Jurkat, Clone E6-1 (cell line): ENCODE measurements at regions not wholly inside any gene's neighbourhood (a gene's known extent, or its start where the extent isn't known, plus 50 kb on each side); places are given as distances from the start of the nearest gene placed in this dataset.

Source experiments
- DNase-seq: peaks from one replicate; pipeline ENCODE4 v3.0.0-alpha.2; 2011; ENCODE audit warnings: low read depth, low spot score
- H3K4me3 ChIP-seq: 2 replicates; pipeline ENCODE4 v1.5.1; 2011; ENCODE audit warnings: mild to moderate bottlenecking, low read length, control low read depth, moderate library complexity

DNA sequence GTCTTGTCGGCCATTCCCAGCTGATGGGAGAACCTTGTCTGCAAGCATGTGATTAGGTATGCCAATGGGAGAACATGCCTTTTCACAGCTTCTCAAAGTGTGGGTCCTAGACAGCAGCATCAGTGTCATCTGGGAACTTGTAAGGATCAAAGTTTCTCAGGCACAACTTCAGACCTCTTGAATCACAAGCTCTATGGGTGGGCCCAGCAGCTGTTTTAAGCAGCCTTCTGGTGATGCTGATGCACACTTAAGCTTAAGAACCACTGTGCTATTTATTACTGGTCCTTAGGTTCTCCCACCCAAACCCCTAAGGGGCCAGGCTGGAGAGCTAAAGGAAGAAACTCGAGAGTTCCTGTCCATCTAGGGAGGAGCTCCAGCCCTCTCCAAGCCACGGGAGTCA, 453.9 kb upstream of the PROK2 start:
- no peak for DNase-seq
- H3K4me3 ChIP-seq = no peak overlapping the region

DNA sequence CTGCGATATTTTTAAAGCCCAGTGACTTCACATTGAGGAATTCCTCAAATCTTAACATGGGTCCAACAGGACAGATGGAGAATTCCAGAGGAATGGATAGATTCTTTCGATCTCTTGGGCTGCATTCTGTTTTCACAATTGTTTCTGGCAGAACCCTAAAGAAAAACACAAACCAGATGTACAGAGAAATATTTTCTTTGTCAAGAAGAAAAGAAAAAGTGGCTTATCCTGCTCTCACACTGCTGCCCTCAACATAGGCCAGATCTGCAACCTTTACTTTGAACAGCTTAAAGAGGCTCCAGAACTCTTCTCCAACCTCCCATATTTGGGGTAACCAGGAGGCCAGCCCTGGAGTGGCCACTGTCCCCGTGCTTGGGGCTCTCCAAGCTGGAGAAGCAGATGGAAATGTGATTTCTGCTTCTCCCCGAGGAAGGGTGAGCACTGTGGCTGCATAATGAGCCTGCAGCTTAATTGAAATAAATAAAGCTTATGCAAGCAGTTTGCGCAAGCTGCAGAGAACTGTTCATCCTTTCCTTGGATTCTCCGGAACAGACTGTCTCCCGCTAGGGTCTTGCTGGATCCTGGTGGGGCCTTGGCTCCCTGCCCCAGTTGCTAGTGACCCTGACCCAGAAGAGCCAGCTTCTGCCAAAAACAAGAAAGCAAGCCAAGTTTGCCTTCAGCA, 453.2 kb upstream of the PROK2 start:
- no peak overlapping the region for H3K4me3 ChIP-seq
- no peak for DNase-seq

DNA sequence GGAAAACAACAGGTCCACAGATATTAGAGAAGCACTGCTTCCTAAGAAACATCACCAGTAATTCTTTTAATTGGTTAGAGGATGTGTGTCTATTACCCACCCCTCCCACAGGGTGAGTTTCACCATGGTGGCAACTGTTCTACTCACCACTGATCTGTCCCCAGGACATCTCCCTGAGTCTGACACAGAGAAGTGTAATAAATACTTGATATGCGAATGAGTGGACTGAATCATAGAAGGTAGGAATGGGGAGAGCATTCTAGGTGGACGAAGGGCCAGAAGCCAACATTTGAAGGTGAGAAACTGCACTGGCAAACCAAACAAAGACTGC, 452.7 kb upstream of the PROK2 start:
- DNase-seq = no peak
- no peak overlapping the region for H3K4me3 ChIP-seq

DNA sequence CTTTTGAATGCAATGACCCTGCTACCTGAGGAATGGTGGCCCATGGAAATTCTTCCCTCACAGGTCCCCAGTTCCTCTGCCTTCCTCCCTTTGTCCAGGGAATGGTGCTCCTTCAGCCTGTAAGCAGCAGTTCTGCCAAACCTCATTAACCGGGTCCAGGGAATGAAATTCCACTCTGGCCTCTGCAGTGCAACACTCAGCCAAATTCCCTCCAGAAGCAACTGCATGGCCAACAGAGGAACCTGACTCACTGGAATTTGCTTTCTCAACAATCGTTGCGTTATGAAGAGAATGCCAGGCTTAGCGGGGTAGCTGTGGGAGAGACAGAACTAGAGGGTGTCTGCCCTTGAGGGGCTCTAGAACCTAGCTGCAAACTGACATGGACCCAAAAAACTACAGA, 449.4 kb upstream of the PROK2 start:
- no peak overlapping the region for H3K4me3 ChIP-seq
- no peak for DNase-seq

DNA sequence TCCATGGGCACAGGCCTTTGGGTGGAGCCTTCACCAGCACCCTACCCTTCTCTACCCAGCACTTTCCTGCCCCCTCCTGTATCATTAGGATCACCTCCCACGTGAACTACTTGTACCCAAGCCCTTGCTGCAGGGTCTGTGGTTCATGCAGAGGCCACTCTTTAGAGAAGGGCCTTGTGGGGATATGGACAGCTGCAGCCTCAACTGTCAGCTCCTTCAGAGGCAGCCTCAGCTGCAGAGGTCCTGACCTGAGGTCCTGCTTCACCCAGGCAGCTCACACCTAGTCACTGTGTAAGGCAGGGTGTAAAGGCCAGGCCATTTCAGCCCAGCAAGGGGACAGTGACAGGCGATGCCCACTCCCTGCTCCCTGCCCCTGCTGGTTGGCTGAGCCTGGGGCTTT, 448.6 kb upstream of the PROK2 start:
- no peak overlapping the region for H3K4me3 ChIP-seq
- DNase-seq = no peak

DNA sequence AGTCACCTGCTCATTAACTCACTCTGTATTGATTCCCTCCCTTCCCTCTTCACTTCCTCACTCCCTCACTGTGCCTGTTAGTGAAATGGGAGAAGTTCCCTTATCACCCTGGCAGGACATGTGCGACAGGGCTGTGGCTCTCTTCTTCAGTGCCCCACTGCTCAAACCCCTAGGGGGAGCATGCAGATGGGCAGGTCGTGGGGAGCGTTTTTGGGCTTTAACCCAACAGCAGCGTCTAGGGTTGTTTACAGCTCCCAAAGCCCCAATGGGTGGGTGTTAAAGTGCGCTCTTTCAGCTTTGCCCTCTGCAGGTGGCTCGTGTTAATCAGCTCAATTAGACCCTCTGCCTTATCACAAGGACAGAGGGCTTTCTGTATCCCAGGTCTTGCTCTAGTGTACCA, 447.8 kb upstream of the PROK2 start:
- no peak for DNase-seq
- H3K4me3 ChIP-seq = no peak overlapping the region

DNA sequence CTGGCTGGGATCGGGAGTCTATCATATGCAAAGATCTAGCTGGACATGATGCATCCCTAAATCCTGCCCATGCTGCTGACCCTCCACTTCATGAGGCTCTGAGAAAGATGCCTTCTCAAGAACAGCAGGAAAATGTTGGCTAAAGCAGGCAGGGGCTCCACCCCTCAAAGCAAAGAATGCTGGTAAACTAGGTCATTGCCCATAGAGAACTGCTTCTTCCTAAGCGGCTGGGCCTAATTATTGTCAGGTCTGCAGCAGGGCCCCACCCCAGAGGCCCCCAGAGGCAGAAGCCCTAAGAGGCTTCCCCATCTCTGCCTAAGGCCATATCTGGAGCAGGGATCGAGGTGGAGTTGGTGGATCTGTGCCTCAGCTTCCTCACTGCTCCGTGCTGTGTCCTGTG, 447.4 kb upstream of the PROK2 start:
- no peak for DNase-seq
- H3K4me3 ChIP-seq = no peak overlapping the region

DNA sequence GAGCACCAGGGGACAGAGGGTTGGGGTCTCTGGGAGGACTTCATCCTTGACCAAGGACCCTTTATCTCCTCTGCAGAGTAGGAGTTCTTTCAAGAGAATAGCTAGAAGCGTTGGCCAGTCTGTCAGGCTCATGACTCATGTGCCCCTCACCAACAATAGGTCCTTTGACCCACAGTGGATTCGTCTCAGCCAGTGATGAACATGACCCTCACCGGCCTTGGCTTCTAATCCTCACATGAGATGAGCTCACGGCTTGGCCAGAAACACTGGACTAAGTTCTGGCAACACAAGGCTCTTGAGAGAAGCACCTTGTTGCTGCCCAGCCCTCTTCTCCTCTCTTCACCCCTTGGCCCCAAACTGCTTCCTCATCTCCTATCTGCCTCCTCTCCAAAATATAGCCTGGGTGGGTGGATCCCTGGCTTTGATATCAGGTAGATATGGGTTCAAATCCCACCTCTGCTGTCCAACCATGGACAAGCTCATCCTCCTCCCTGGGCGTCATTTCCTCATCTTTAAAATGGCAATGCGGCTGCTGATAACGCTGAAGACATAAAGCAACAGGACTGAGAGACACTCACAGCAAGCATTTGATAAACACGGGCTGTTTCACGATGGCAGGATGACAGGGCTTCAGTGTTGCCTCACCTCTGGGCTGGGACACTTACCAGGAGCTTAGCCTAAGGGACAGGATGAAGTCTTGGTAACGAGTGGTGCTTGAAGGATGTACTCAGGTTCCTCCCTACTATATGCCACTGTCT, 446.7 kb upstream of the PROK2 start:
- H3K4me3 ChIP-seq = no peak overlapping the region
- DNase-seq = no peak

DNA sequence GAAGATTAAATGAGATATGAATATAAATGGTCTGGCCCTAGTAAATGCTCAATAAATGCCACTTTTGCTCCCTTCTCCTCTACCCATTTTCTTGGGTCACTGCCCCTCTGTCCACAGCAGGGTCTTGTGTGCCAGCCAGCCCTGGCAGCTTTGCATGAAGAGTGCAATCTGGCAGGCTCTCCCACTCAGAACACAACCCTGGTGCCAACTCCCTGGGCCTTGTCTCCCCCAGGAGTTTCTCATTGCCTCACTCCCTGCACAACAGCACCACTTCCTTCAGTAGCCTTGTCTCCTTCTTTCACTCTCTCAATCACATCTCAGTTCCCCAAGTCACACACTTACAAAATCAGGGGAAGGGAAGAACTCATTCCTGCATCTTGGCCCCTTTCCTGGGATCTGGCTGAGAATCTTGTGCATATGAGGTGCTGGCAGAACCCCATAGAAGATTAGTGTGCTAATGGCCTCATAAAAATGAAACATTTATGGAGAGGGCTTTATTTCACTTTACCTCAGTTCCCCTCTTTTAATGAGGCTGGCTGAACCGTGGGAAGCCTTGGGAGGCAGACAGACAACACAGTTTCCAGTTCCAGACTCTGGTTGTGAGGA, 445.9 kb upstream of the PROK2 start:
- no peak for DNase-seq
- H3K4me3 ChIP-seq = no peak overlapping the region

DNA sequence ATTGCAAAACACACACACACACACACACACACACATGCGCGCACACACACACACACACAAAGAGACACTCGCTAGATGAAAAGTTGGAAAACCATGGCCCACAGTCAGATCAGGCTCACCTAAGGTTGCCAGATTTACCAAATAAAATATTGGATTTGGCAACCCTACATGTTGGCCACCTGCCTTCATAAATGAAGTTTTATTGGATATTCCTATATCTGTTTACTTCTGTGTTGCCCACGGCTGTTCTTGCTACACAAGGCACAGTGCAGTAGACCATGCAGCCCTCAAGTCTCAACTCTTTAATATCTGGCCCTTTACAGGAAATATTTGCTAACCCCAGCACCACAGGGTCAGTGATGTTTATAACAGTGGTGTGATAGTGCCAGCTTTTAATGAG, 445.0 kb upstream of the PROK2 start:
- DNase-seq = no peak
- H3K4me3 ChIP-seq = no peak overlapping the region

DNA sequence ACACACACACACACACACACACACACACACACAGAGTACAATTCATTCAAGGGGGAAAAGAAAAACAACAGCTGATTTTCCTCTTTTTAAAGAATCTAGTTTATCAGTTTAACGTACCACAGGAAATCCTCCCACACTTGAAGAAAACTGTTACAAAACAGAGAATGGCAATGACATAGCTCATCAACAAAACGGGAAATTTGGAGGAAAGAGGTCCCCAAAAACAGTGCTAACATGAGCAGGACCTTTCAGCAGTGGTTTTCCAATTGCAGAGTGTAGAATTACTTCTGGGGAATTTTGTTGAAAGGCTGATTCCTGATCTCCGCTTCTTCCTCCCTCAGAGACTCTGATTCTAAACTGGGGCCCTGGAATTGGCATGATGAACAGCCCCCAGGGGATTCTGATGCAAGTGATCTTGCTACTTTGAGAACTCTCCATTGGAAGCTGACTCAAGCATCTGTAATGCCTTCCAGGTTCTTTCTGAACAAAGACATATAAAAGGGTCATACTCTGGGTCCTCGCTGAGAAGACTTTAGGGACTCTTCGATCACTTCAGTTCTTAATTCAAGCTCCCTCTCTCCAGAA, 442.6 kb upstream of the PROK2 start:
- DNase-seq = no peak
- no peak overlapping the region for H3K4me3 ChIP-seq

DNA sequence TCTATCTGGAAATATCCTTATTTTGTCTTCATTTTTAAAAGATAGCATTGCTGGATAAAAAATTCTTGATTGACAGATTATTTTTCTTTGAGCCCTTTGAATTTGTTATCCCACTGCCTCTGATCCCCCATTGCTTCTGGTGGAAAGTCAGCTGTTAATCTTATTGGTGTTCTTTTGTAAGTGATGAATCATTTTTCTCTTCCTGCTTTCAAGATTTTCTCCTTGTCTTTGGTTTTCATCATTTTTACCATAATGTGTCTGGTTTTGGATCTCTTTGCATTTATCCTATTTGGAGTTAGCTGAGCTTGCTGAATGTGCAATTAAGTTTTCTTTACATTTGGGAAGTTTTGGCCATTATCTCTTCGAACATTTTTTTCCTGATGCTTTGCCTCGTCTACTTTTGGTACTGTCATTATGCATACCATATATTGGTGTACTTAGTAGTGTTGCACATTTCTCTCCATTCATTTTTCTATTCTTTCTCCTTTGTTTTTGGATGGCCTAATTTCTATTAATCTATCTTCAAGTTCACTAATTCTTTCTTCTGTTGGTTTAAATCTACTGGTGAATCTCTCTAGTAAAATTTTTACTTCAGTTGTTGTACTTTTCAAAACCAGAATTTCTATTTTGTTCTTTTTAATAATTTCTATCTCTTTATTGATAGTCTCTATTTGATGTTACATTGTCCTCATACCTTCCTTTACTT, 440.0 kb upstream of the PROK2 start:
- H3K4me3 ChIP-seq = no peak overlapping the region
- DNase-seq = no peak

DNA sequence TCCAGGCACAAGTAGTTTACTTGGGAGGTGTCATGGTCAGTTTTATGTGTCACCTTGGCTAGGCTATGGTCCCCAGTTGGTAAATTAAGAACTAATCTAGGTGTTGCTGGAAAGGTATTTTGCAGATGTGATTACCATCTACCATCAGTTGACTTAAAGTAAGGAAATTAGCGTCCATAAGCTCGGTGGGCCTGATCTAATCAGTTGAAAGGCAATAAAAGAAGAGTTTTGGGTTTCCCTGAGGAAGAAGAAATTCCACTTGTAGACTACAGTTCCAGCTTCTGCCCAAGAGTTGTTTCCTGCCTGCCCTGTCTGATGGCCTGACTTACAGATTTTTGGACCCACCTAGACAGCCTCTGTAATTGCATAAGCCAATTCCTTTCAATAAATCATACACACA, 438.7 kb upstream of the PROK2 start:
- no peak overlapping the region for H3K4me3 ChIP-seq
- no peak for DNase-seq

DNA sequence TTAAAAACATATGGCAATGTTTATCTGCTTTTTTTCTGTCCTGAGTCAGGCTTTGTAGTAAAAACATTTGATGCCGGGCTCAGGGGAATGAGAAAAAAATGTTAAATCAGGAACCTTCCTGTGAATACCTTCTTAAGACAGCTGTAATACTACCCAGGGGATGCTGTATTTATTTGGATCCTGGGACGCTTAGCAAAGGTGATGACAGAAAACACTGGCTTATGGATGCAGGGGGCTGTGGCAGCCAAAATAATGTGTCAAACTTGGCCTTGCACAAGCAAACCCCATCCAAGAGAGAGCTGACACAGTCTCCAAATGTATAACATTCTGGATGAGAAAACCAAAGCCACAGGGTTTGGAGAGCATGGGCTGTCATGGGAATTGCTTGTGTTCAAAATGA, 438.2 kb upstream of the PROK2 start:
- DNase-seq = no peak
- no peak overlapping the region for H3K4me3 ChIP-seq

DNA sequence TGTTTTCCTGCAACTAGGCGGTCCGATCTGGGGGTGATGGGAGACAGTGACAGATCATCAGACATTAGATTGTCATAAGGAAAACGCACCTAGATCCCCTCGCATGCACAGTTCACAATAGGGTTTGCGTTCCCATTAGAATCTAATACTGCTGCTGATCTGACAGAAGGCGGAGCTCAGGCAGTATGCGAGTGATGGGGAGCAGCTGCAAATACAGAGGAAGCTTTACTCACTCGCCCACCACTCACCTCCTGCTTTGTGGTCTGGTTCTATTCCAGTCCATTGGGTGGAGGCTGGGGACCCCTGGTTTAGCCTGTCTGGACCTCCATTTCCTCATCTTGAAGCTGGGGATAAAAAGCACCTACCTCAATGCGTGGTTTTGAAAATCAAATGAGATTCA, 437.5 kb upstream of the PROK2 start:
- no peak for DNase-seq
- no peak overlapping the region for H3K4me3 ChIP-seq

DNA sequence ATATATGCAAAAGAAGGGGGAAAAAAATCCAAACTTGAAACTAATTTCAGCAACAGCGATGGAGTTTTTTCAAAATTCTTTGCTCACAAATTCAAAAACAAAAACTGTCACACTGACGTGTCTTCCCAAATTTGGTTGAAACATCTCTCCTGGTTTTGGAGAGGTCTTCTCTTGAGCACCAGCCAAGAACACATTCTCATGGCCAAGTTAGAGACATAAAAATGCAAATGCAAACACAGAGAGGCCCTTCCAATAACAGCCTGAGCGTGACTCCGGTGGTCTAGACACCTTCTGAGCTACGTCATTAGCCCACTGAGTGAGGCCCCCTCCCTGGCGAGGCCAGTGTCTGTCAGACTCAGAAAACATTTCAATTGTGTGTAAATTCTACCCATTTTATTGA, 436.0 kb upstream of the PROK2 start:
- no peak overlapping the region for H3K4me3 ChIP-seq

DNA sequence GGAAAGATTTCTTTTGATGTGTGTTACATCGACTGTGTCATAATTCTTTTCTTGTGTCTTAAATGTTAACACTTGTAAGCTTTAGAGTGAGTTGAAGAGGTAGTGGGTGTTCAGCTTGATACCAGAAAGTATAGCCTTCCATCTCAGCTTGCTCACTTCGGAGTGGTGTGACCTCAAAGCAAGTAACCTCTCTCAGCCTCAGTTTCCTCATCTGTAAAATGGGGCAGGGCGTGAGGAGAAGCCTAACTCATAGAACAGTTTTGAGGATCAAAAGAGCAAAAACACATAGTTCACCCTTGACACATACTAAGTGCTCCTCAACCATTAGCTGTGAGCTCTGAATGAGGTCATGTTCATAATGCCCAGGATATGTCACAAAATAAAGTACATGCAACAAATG, 434.8 kb upstream of the PROK2 start:
- H3K4me3 ChIP-seq = no peak overlapping the region
- no peak for DNase-seq

More for the DNA sequence above, 436.0 kb upstream of the PROK2 start:
- DNase-seq = no peak

DNA sequence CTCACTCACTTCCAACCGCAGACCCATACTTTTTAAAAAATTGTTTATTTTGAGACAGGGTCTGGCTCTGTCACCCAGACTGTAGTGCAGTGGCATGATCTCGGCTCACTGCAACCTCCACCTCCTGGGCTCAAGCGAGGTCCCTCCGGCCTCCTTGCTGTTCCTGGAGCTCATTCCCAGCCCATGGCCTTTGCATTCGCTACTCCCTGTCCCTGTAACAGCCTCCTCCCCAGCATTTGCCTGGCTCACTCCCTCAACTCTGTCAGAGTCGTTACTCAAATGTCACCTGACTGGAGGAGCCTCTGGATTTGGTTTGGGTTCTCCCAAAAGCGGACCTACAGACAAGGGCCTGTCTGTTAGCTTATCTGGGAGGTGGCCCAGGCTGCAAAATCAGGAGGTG, 432.6 kb upstream of the PROK2 start:
- no peak overlapping the region for H3K4me3 ChIP-seq
- no peak for DNase-seq

DNA sequence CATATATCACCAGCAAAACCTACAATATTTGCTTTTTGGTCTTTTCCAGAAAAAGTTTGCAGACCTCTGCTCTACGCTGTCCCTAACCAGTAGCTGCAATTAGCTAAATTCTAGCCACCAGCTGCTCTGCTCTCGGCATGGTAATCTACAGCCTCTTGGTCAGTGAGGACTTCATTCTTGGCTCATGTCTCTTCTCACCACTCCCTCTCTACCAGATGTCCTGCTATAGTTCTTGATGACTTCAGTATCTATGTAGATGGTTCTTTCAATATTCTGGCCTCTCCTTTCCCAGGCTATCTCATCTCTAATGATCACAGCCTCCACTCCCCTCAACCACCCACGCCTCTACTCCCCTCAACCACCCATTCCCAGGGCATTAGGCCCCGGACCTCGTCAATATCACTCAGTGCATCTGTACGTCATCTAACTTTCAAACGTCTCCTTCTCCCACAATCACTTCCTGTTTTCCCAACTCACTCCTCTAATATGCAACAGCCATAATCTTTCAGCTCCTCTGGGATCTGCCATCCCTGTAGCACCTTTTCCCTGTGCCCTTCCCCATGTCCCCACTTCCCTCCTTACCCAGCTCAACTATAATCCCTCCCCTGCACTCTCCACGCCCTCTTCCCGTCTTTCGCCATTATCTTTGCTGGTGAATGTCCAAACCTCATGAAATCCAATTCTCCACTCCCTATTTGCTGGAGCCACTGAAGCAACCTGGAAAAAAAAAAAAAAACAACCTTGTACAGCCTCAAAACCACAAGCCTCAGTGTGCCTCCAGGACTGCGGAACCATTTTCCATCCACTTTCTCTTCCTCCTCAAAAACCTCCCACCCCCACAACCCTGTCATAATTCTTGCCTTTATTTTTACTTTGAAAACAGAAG, 429.4 kb upstream of the PROK2 start:
- no peak for DNase-seq
- no peak overlapping the region for H3K4me3 ChIP-seq
